ENCODE measurements at regions not wholly inside any gene's neighbourhood (a gene's known extent, or its start where the extent isn't known, plus 50 kb on each side); places are given as distances from the start of the nearest gene placed in this dataset.

DNA sequence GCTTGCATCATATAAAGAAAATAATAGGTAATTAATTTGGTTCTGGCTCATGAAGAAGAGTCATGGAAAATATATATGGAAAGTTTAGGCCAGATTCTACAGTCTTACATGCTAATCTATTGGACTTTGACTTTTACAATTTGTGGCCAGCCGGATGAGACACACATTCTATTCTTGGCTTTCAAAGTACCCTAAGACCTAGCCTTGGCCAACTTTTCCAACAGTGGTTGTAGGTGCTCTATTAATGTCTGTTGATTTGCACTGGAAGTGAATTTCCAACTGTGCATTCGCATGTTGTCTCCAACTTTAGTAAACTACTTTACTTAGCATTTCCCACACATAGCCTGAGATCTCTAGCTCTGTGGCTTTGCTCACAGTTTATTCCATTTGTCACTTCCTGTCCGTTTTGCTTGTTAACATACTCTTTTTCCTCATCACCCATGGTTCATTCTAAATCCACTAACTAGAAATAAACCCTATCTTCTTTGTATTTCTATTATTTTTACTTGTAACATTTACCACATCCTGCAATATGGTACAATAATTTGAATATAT lies 644.0 kb downstream of the PTPRC start:
- Histone ChIP-seq H3F3A (ENCODE audit: insufficient read depth) (no peaks in the 10 kb centered on the region), H4K20me1 (ENCODE audit: low read depth, low read length) (no peaks in the 10 kb centered on the region), H3K4me2 (ENCODE audit: low read depth, low read length, poor library complexity, severe bottlenecking) (peak overlapping the region; percentile 11), H3K9ac (ENCODE audit: low read length) (no peak overlapping the region), H3K79me2 (ENCODE audit: insufficient read depth, low read length) (no peaks in the 10 kb centered on the region), H2AFZ (ENCODE audit: low read depth, low read length, severe bottlenecking) (no peak overlapping the region), H3K9me2 (replicated peaks; ENCODE audit: insufficient read depth, low read length) (no peaks in the 10 kb centered on the region), H3K36me3 (ENCODE audit: low read length) (no peaks in the 10 kb centered on the region), H3K27ac (ENCODE audit: low read depth, low read length) (no peak overlapping the region), H3K9me3 (ENCODE audit: insufficient read depth, low read length) (no peaks in the 10 kb centered on the region), H3K4me3 (ENCODE audit: insufficient read depth, low read length, poor library complexity, severe bottlenecking) (no peak overlapping the region), H3K27me3 (ENCODE audit: low read length) (no peaks in the 10 kb centered on the region)
- no peak for TF ChIP-seq EZH2phosphoT487 (conservative IDR thresholded peaks at IDR 0.05; ENCODE audit: low read length)
- TF ChIP-seq, protein P1, sequence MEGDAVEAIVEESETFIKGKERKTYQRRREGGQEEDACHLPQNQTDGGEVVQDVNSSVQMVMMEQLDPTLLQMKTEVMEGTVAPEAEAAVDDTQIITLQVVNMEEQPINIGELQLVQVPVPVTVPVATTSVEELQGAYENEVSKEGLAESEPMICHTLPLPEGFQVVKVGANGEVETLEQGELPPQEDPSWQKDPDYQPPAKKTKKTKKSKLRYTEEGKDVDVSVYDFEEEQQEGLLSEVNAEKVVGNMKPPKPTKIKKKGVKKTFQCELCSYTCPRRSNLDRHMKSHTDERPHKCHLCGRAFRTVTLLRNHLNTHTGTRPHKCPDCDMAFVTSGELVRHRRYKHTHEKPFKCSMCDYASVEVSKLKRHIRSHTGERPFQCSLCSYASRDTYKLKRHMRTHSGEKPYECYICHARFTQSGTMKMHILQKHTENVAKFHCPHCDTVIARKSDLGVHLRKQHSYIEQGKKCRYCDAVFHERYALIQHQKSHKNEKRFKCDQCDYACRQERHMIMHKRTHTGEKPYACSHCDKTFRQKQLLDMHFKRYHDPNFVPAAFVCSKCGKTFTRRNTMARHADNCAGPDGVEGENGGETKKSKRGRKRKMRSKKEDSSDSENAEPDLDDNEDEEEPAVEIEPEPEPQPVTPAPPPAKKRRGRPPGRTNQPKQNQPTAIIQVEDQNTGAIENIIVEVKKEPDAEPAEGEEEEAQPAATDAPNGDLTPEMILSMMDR (IDR thresholded peaks at IDR 0.05; ENCODE audit: insufficient read depth, low read length, poor library complexity, severe bottlenecking), result no peak

DNA sequence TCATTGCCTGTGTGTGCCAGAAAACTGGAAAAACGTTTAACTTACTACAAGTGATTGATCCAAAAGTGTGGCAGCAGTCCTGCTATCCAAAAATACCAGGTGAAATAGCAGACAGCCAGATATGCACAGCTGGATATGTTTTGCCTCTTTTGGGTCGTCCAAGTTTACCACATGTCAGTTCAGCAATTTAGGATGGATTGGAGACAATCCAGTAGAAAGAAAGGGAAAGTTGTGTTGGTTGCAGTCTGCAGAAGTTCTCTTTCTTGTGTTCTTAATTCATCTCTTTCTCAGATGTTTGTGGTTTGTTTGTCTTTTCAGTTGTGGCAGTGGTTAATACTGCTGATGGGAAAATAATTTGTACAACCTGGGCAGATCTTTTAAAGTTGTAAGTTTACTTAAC lies 645.0 kb downstream of the PTPRC start:
- Histone ChIP-seq H2AFZ (ENCODE audit: low read depth, low read length, severe bottlenecking) (no peak overlapping the region), H3K79me2 (ENCODE audit: insufficient read depth, low read length) (no peaks in the 10 kb centered on the region), H4K20me1 (ENCODE audit: low read depth, low read length) (no peaks in the 10 kb centered on the region), H3F3A (ENCODE audit: insufficient read depth) (no peaks in the 10 kb centered on the region), H3K9me2 (replicated peaks; ENCODE audit: insufficient read depth, low read length) (no peaks in the 10 kb centered on the region), H3K27me3 (ENCODE audit: low read length) (no peaks in the 10 kb centered on the region), H3K9ac (ENCODE audit: low read length) (no peak overlapping the region), H3K9me3 (ENCODE audit: insufficient read depth, low read length) (no peaks in the 10 kb centered on the region), H3K36me3 (ENCODE audit: low read length) (no peaks in the 10 kb centered on the region), H3K27ac (ENCODE audit: low read depth, low read length) (no peak overlapping the region), H3K4me2 (ENCODE audit: low read depth, low read length, poor library complexity, severe bottlenecking) (peak overlapping the region; percentile 14), H3K4me3 (ENCODE audit: insufficient read depth, low read length, poor library complexity, severe bottlenecking) (no peak overlapping the region)
- no peak for TF ChIP-seq EZH2phosphoT487 (conservative IDR thresholded peaks at IDR 0.05; ENCODE audit: low read length)
- TF ChIP-seq, protein P1 (IDR thresholded peaks at IDR 0.05; ENCODE audit: insufficient read depth, low read length, poor library complexity, severe bottlenecking), result no peak

DNA sequence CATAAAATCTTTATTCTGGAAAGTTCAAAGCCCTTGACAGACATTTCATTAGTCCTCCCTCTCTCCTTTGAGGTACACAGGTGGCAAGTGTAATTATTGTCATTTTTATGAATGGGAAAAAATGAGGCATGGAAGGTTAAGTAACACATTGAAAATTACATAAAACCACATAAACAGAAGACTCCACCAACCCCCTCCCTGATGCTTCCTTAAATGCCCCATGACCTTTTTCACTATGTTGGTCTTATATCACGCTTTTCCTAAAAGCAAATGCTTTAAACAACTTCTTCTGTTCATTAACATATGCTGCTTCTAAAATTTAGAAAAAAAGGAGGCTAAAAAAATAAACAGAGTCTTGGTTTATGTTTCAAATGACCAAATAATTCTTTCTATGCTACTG lies 648.4 kb downstream of the PTPRC start:
- H3K27me3 ChIP-seq (ENCODE audit: low read length), result no peaks in the 10 kb centered on the region
- H3F3A ChIP-seq (ENCODE audit: insufficient read depth), result no peaks in the 10 kb centered on the region
- no peaks in the 10 kb centered on the region for H3K9me3 ChIP-seq (ENCODE audit: insufficient read depth, low read length)
- no peak overlapping the region for H3K4me2 ChIP-seq (ENCODE audit: low read depth, low read length, poor library complexity, severe bottlenecking)
- no peak overlapping the region for H3K27ac ChIP-seq (ENCODE audit: low read depth, low read length)
- no peaks in the 10 kb centered on the region for H4K20me1 ChIP-seq (ENCODE audit: low read depth, low read length)
- TF ChIP-seq EZH2phosphoT487 (conservative IDR thresholded peaks at IDR 0.05; ENCODE audit: low read length), result no peak
- TF ChIP-seq, protein P1 (IDR thresholded peaks at IDR 0.05; ENCODE audit: insufficient read depth, low read length, poor library complexity, severe bottlenecking), result no peak
- no peak overlapping the region for H3K4me3 ChIP-seq (ENCODE audit: insufficient read depth, low read length, poor library complexity, severe bottlenecking)
- no peak overlapping the region for H2AFZ ChIP-seq (ENCODE audit: low read depth, low read length, severe bottlenecking)
- no peaks in the 10 kb centered on the region for H3K79me2 ChIP-seq (ENCODE audit: insufficient read depth, low read length)
- H3K36me3 ChIP-seq (ENCODE audit: low read length), result no peaks in the 10 kb centered on the region
- no peak overlapping the region for H3K9ac ChIP-seq (ENCODE audit: low read length)
- no peaks in the 10 kb centered on the region for H3K9me2 ChIP-seq (replicated peaks; ENCODE audit: insufficient read depth, low read length)
